ENCODE measurements at regions not wholly inside any gene's neighbourhood (a gene's known extent, or its start where the extent isn't known, plus 50 kb on each side); places are given as distances from the start of the nearest gene placed in this dataset.

DNA sequence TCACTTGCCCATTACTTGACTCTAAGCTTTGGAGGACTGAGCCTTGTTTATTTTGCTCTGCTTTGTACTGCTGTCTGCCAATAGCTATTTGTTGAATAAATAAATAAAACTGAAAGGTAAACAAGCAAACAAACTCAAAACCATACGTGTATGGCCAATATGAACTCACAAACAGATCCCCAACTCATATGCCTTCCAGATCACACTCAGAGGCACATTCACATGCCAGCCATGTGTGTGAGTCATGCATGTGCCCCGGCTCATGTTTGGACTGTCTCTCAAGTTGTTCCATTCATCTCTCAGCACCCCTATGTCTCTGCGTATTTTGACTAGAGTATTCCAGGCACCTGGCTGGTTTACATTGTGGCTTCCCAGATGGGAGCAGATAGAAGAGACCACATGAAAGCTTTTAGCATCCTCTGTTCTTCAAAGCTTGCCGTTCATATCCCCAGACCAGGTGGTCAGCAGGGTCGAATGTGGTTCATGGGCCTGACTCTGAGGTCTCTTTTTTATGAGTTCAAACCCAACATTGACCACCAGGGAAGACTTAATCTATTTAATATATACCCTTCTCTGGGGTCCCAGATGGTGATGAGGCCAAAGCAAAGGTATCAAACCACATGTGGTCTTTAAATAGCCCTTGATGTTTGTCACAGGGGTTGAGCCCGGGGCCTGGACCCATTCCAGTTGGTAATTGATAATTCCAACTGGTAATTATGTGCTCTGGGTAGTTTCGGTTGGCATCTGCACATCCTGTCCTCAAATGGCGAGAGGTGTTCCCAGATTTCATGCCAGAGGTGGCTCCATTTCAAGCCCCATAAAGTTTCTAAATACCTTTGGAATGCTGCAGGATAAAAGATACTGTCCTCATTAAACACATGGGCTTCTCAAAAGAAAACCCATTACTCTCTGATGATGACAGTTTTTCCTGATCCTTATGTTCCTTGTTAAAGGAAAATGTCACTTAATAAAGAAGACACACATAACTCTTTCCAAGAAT is 287.3 kb upstream of the MAF start:
- CTCF ChIA-PET: no interaction called here
- POLR2A ChIA-PET: no interaction called here
- Histone ChIP-seq H3K4me2 (ENCODE audit: insufficient read depth, low read length) (no peak overlapping the region), H3K27ac (ENCODE audit: insufficient read depth, low read depth, low read length) (no peak overlapping the region), H3K9me3 (replicated peaks; ENCODE audit: control insufficient read depth, insufficient read depth, low read length) (peaks cover 1% of the 10 kb centered on the region), H2AFZ (ENCODE audit: low read depth, low read length) (no peak overlapping the region), H3K9ac (replicated peaks; ENCODE audit: extremely low read depth, insufficient read depth, low read length) (no peak overlapping the region), H3K9me1 (replicated peaks; ENCODE audit: control insufficient read depth, extremely low read depth, insufficient read depth, low read length) (no peaks in the 10 kb centered on the region), H3K4me3 (replicated peaks in 1 of 3; ENCODE audit: insufficient read depth in 1 of 3, low read depth in 1 of 3, low read length in 3 of 3) (no peak overlapping the region), H4K20me1 (replicated peaks; ENCODE audit: control insufficient read depth, extremely low read depth, insufficient read depth, low read length) (no peaks in the 10 kb centered on the region), H3K4me1 (ENCODE audit: control insufficient read depth, extremely low read depth, insufficient read depth, low read length) (no peaks in the 10 kb centered on the region), H3K36me3 (ENCODE audit: control insufficient read depth in 2 of 2, extremely low read depth in 1 of 2, insufficient read depth in 2 of 2, low read length in 2 of 2) (no peaks in the 10 kb centered on the region), H3K79me2 (ENCODE audit: control insufficient read depth, insufficient read depth, low read length) (no peaks in the 10 kb centered on the region), H3K27me3 (ENCODE audit: control insufficient read depth in 2 of 2, insufficient read depth in 2 of 2, low read length in 2 of 2) (no peaks in the 10 kb centered on the region)
- intact Hi-C loops (cut with micrococcal nuclease): no loop called here
- FAIRE-seq (no peak), DNase-seq (ENCODE audit: low read depth, low spot score) (no peak)
- dilution Hi-C loops (cut with MboI; ENCODE audit: extremely low pct_ligation_motif_present, low sequenced_read_pairs): no loop called here
- TF ChIP-seq POLR2A (IDR thresholded peaks at IDR 0.05; ENCODE audit: low read depth, low read length) (no peak), FOS (IDR thresholded peaks at IDR 0.05; ENCODE audit: borderline replicate concordance, insufficient read depth, low read length) (no peak), MYC (IDR thresholded peaks at IDR 0.05; ENCODE audit: low read depth, low read length) (no peak), GATA2 (IDR thresholded peaks at IDR 0.05; ENCODE audit: insufficient read depth, insufficient read length, low read depth, low read length) (no peak), JUN (IDR thresholded peaks at IDR 0.05; ENCODE audit: borderline replicate concordance, insufficient read depth, insufficient read length, low read depth) (no peak), POLR2AphosphoS5 (IDR thresholded peaks at IDR 0.05; ENCODE audit: insufficient read depth, low read depth, low read length) (no peak)
- TF ChIP-seq, protein P1, sequence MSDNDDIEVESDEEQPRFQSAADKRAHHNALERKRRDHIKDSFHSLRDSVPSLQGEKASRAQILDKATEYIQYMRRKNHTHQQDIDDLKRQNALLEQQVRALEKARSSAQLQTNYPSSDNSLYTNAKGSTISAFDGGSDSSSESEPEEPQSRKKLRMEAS (IDR thresholded peaks at IDR 0.05; ENCODE audit: insufficient read depth, insufficient read length): no peak
- TF ChIP-seq, protein P2, sequence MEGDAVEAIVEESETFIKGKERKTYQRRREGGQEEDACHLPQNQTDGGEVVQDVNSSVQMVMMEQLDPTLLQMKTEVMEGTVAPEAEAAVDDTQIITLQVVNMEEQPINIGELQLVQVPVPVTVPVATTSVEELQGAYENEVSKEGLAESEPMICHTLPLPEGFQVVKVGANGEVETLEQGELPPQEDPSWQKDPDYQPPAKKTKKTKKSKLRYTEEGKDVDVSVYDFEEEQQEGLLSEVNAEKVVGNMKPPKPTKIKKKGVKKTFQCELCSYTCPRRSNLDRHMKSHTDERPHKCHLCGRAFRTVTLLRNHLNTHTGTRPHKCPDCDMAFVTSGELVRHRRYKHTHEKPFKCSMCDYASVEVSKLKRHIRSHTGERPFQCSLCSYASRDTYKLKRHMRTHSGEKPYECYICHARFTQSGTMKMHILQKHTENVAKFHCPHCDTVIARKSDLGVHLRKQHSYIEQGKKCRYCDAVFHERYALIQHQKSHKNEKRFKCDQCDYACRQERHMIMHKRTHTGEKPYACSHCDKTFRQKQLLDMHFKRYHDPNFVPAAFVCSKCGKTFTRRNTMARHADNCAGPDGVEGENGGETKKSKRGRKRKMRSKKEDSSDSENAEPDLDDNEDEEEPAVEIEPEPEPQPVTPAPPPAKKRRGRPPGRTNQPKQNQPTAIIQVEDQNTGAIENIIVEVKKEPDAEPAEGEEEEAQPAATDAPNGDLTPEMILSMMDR (IDR thresholded peaks at IDR 0.05; ENCODE audit: extremely low read depth in 1 of 2, insufficient read depth in 1 of 2, low read depth in 1 of 2, low read length in 2 of 2): no peak
- BruUV-seq (replicated peaks): no TSS peak

Data from endothelial cell of umbilical vein (primary cell).